ENCODE measurements at regions not wholly inside any gene's neighbourhood (a gene's known extent, or its start where the extent isn't known, plus 50 kb on each side); places are given as distances from the start of the nearest gene placed in this dataset.

- Histone ChIP-seq H3K36me3 (no peaks in the 10 kb centered on the region), H3K27me3 (no peaks in the 10 kb centered on the region), H3K27ac (no peak overlapping the region), H3K9ac (ENCODE audit: low read depth in 2 of 2, low read length in 2 of 2) (no peak overlapping the region), H3K9me3 (no peaks in the 10 kb centered on the region), H3K4me1 (no peaks in the 10 kb centered on the region), H3K4me3 (no peak overlapping the region)
- intact Hi-C loops (cut with DNase I): no loop called here
- no peak for TF ChIP-seq CTCF (IDR thresholded peaks at IDR 0.05)
- DNase-seq: no peak
Measured at GRCh38 chr6:84408028-84408427, 180.6 kb upstream of the CEP162 start.

GRCh38 chr6:84403545-84403944, 176.1 kb upstream of the CEP162 start:
- intact Hi-C loops (cut with DNase I): no loop called here

GRCh38 chr6:84399003-84399402, 171.6 kb upstream of the CEP162 start:
- Histone ChIP-seq H3K27me3 (no peaks in the 10 kb centered on the region), H3K4me1 (no peaks in the 10 kb centered on the region), H3K36me3 (no peaks in the 10 kb centered on the region), H3K4me3 (no peak overlapping the region), H3K27ac (no peak overlapping the region), H3K9me3 (no peaks in the 10 kb centered on the region), H3K9ac (ENCODE audit: low read depth in 2 of 2, low read length in 2 of 2) (no peak overlapping the region)
- no peak for DNase-seq
- intact Hi-C loops (cut with DNase I): no loop called here
- no peak for TF ChIP-seq CTCF (IDR thresholded peaks at IDR 0.05)

More at GRCh38 chr6:84403545-84403944, 176.1 kb upstream of the CEP162 start:
- no peak overlapping the region for H3K27ac ChIP-seq
- no peaks in the 10 kb centered on the region for H3K27me3 ChIP-seq
- no peak for DNase-seq
- no peak overlapping the region for H3K9ac ChIP-seq (ENCODE audit: low read depth in 2 of 2, low read length in 2 of 2)
- no peaks in the 10 kb centered on the region for H3K4me1 ChIP-seq
- H3K36me3 ChIP-seq: no peaks in the 10 kb centered on the region
- no peak for TF ChIP-seq CTCF (IDR thresholded peaks at IDR 0.05)
- H3K4me3 ChIP-seq: no peak overlapping the region
- H3K9me3 ChIP-seq: no peaks in the 10 kb centered on the region

GRCh38 chr6:84392261-84392660, 164.8 kb upstream of the CEP162 start:
- Histone ChIP-seq H3K27ac (no peak overlapping the region), H3K9me3 (no peaks in the 10 kb centered on the region), H3K4me3 (no peak overlapping the region), H3K9ac (ENCODE audit: low read depth in 2 of 2, low read length in 2 of 2) (no peak overlapping the region), H3K36me3 (no peaks in the 10 kb centered on the region), H3K4me1 (no peaks in the 10 kb centered on the region), H3K27me3 (no peaks in the 10 kb centered on the region)
- DNase-seq: no peak
- TF ChIP-seq CTCF (IDR thresholded peaks at IDR 0.05): no peak
- intact Hi-C loops (cut with DNase I): no loop called here

- Histone ChIP-seq H3K9me3 (no peaks in the 10 kb centered on the region), H3K4me3 (no peak overlapping the region), H3K27me3 (no peaks in the 10 kb centered on the region), H3K36me3 (no peaks in the 10 kb centered on the region), H3K27ac (no peak overlapping the region), H3K9ac (ENCODE audit: low read depth in 2 of 2, low read length in 2 of 2) (no peak overlapping the region), H3K4me1 (no peaks in the 10 kb centered on the region)
- intact Hi-C loops (cut with DNase I): no loop called here
- no peak for DNase-seq
- no peak for TF ChIP-seq CTCF (IDR thresholded peaks at IDR 0.05)
Measured at GRCh38 chr6:84390851-84391250, 163.4 kb upstream of the CEP162 start.

- Histone ChIP-seq H3K27me3 (no peaks in the 10 kb centered on the region), H3K9ac (ENCODE audit: low read depth in 2 of 2, low read length in 2 of 2) (no peak overlapping the region), H3K4me3 (no peak overlapping the region), H3K4me1 (no peaks in the 10 kb centered on the region), H3K36me3 (no peaks in the 10 kb centered on the region), H3K27ac (no peak overlapping the region), H3K9me3 (no peaks in the 10 kb centered on the region)
- TF ChIP-seq CTCF (IDR thresholded peaks at IDR 0.05): no peak
- DNase-seq: no peak
- intact Hi-C loops (cut with DNase I): no loop called here
Measured at GRCh38 chr6:84390334-84390733, 162.9 kb upstream of the CEP162 start.
